OCI-LY1 (cell line): ENCODE measurements at regions not wholly inside any gene's neighbourhood (a gene's known extent, or its start where the extent isn't known, plus 50 kb on each side); places are given as distances from the start of the nearest gene placed in this dataset.

Experiments used
- H2AFZ ChIP-seq: fragments of 200-600 bp; sonication (generic), shearing (Covaris generic); 2 replicates; pipeline ENCODE4 v1.6.0; 2014; ENCODE audit warnings: antibody characterized with exemption, mild to moderate bottlenecking, low read length
- H3F3A ChIP-seq: fragments of 200-600 bp; sonication (generic), shearing (Covaris generic); 2 replicates; pipeline ENCODE4 v1.6.0; 2014; ENCODE audit warnings: mild to moderate bottlenecking, antibody characterized with exemption, low read length, moderate library complexity; ENCODE audit not compliant: insufficient read depth
- H3K27ac ChIP-seq: fragments of 200-600 bp; sonication (generic); 2 replicates; pipeline ENCODE4 v1.5.1; 2014; ENCODE audit warnings: low read length, mixed run types, mild to moderate bottlenecking, low read depth; ENCODE audit not compliant: poor library complexity, severe bottlenecking
- H3K27me3 ChIP-seq: fragments of 200-600 bp; sonication (generic); 2 replicates; pipeline ENCODE4 v1.6.0; 2014; ENCODE audit warnings: antibody characterized with exemption, mild to moderate bottlenecking, low read length, moderate library complexity; ENCODE audit not compliant: insufficient read depth
- H3K36me3 ChIP-seq: fragments of 200-600 bp; sonication (generic); 2 replicates; pipeline ENCODE4 v1.6.1; 2014; ENCODE audit warnings: mild to moderate bottlenecking, antibody characterized with exemption, low read length, moderate library complexity, mixed read lengths; ENCODE audit not compliant: insufficient read depth
- H3K4me1 ChIP-seq: fragments of 200-600 bp; sonication (generic); 2 replicates; pipeline ENCODE4 v1.5.1; 2014; ENCODE audit warnings: mild to moderate bottlenecking, low read length, moderate library complexity; ENCODE audit not compliant: insufficient read depth, severe bottlenecking
- H3K4me2 ChIP-seq: fragments of 200-600 bp; sonication (generic), shearing (Covaris generic); 2 replicates; pipeline ENCODE4 v1.6.1; 2014; ENCODE audit warnings: low read length
- H3K4me3 ChIP-seq: fragments of 200-600 bp; sonication (generic); 2 replicates; pipeline ENCODE4 v1.5.1; 2014; ENCODE audit warnings: low read length, low read depth, mild to moderate bottlenecking, mixed read lengths; ENCODE audit not compliant: poor library complexity, severe bottlenecking
- H3K79me2 ChIP-seq: fragments of 200-600 bp; shearing (Covaris generic); 2 replicates; pipeline ENCODE4 v1.6.1; 2016; ENCODE audit warnings: mixed run types, low read length, mixed read lengths; ENCODE audit not compliant: insufficient read depth
- H3K9ac ChIP-seq: fragments of 200-600 bp; sonication (generic), shearing (Covaris generic); 2 replicates; pipeline ENCODE4 v1.6.1; 2014; ENCODE audit warnings: mild to moderate bottlenecking, low read length, mixed read lengths
- H3K9me2 ChIP-seq: fragments of 200-600 bp; sonication (generic), shearing (Covaris generic); 2 replicates; pipeline ENCODE4 v1.6.1; 2014; ENCODE audit warnings: low read depth, mild to moderate bottlenecking, low read length, mixed read lengths
- H3K9me3 ChIP-seq: fragments of 200-600 bp; shearing (Covaris generic); 2 replicates; pipeline ENCODE4 v1.6.1; 2014; ENCODE audit warnings: low read length, mixed read lengths
- H4K20me1 ChIP-seq: fragments of 200-600 bp; sonication (generic), shearing (Covaris generic); 2 replicates; pipeline ENCODE4 v1.6.0; 2016; ENCODE audit warnings: mild to moderate bottlenecking, low read length; ENCODE audit not compliant: insufficient read depth
- CTCF ChIP-seq: fragments of 200-600 bp; sonication (generic), shearing (Covaris generic); IDR thresholded peaks from 2 replicates; pipeline ENCODE4 v1.5.1; 2017; ENCODE audit warnings: mild to moderate bottlenecking, antibody characterized with exemption, low read length, moderate library complexity, mixed read lengths
- EZH2 ChIP-seq: fragments of 200-600 bp; sonication (generic), shearing (Covaris generic); IDR thresholded peaks from 2 replicates; pipeline ENCODE4 v1.8.0; 2017; ENCODE audit warnings: borderline replicate concordance, mixed run types, mild to moderate bottlenecking, antibody characterized with exemption, low read length, moderate library complexity, mixed read lengths

GRCh38 chr1:165147799-165148198 is 208.7 kb downstream of the LMX1A start:
- Histone ChIP-seq H3K4me1 (no peaks in the 10 kb centered on the region), H3K36me3 (no peaks in the 10 kb centered on the region), H3K4me3 (no peak overlapping the region), H3K27ac (no peak overlapping the region), H4K20me1 (no peaks in the 10 kb centered on the region), H3K9me3 (no peaks in the 10 kb centered on the region), H3K79me2 (no peaks in the 10 kb centered on the region), H2AFZ (no peak overlapping the region), H3K4me2 (no peak overlapping the region), H3K27me3 (no peaks in the 10 kb centered on the region), H3F3A (no peaks in the 10 kb centered on the region), H3K9me2 (no peaks in the 10 kb centered on the region), H3K9ac (no peak overlapping the region)
- TF ChIP-seq CTCF = no peak
- no peak for TF ChIP-seq EZH2

GRCh38 chr1:165144757-165145397 is 211.6 kb downstream of the LMX1A start:
- H3K9ac ChIP-seq = no peak overlapping the region
- no peak overlapping the region for H3K27ac ChIP-seq
- no peaks in the 10 kb centered on the region for H3K9me2 ChIP-seq
- H3K4me3 ChIP-seq = no peak overlapping the region
- TF ChIP-seq CTCF (peak; percentile 85), EZH2 (no peak)
- H3F3A ChIP-seq = no peaks in the 10 kb centered on the region
- no peak overlapping the region for H2AFZ ChIP-seq
- H3K79me2 ChIP-seq = no peaks in the 10 kb centered on the region
- no peaks in the 10 kb centered on the region for H4K20me1 ChIP-seq
- H3K27me3 ChIP-seq = no peaks in the 10 kb centered on the region
- no peaks in the 10 kb centered on the region for H3K36me3 ChIP-seq
- H3K4me1 ChIP-seq = no peaks in the 10 kb centered on the region
- H3K4me2 ChIP-seq = no peak overlapping the region
- H3K9me3 ChIP-seq = no peaks in the 10 kb centered on the region

- Histone ChIP-seq H3K4me2 (no peak overlapping the region), H3F3A (no peaks in the 10 kb centered on the region), H3K27me3 (no peaks in the 10 kb centered on the region), H3K79me2 (no peaks in the 10 kb centered on the region), H3K9me2 (no peaks in the 10 kb centered on the region), H2AFZ (no peak overlapping the region), H3K9ac (no peak overlapping the region), H3K9me3 (no peaks in the 10 kb centered on the region), H3K27ac (no peak overlapping the region), H3K4me1 (no peaks in the 10 kb centered on the region), H3K4me3 (no peak overlapping the region), H4K20me1 (no peaks in the 10 kb centered on the region), H3K36me3 (no peaks in the 10 kb centered on the region)
- TF ChIP-seq CTCF (peak; percentile 82), EZH2 (no peak)
These were observed 213.0 kb downstream of the LMX1A start for GRCh38 chr1:165143437-165144065.
